HG03135 (cell line): ENCODE measurements at regions not wholly inside any gene's neighbourhood (a gene's known extent, or its start where the extent isn't known, plus 50 kb on each side); places are given as distances from the start of the nearest gene placed in this dataset.
"Not testable (repeated sequence)": the region's sequence is repeated elsewhere in the genome, so short reads cannot be mapped to it uniquely, and the experiment has no call there.

ENCODE experiments used
- ATAC-seq: cut with Tn5 transposase; IDR thresholded peaks from one replicate; pipeline ENCODE4 v1.9.1; 2021; ENCODE audit warnings: mild to moderate bottlenecking, moderate library complexity; ENCODE audit not compliant: unreplicated experiment

GRCh38 chr5:39674209-39675082, 249.7 kb upstream of the DAB2 start:
- ATAC-seq: no peak

GRCh38 chr5:39671561-39671961, 246.8 kb upstream of the DAB2 start:
- no peak for ATAC-seq

GRCh38 chr5:39670955-39671354, 246.2 kb upstream of the DAB2 start:
- ATAC-seq: no peak

- no peak for ATAC-seq
Observed at GRCh38 chr5:39670391-39670790, 245.6 kb upstream of the DAB2 start.

- no peak for ATAC-seq
Observed at GRCh38 chr5:39668980-39669379, 244.2 kb upstream of the DAB2 start.

GRCh38 chr5:39665328-39665727, 240.5 kb upstream of the DAB2 start:
- ATAC-seq: no peak

GRCh38 chr5:39662945-39663344, 238.2 kb upstream of the DAB2 start:
- ATAC-seq: no peak

- no peak for ATAC-seq
Observed at GRCh38 chr5:39661026-39661779, 236.4 kb upstream of the DAB2 start.

- no peak for ATAC-seq
Observed at GRCh38 chr5:39660020-39660419, 235.2 kb upstream of the DAB2 start.

- ATAC-seq: no peak
Observed at GRCh38 chr5:39658866-39659265, 234.1 kb upstream of the DAB2 start.

- no peak for ATAC-seq
Observed at GRCh38 chr5:39657943-39658342, 233.2 kb upstream of the DAB2 start.

GRCh38 chr5:39656600-39656999, 231.8 kb upstream of the DAB2 start:
- no peak for ATAC-seq

- ATAC-seq: no peak
Observed at GRCh38 chr5:39654715-39655114, 229.9 kb upstream of the DAB2 start.

- not testable (repeated sequence) for ATAC-seq
Observed at GRCh38 chr5:39652481-39652880, 227.7 kb upstream of the DAB2 start.

GRCh38 chr5:39652036-39652435, 227.3 kb upstream of the DAB2 start:
- no peak for ATAC-seq

- no peak for ATAC-seq
Observed at GRCh38 chr5:39650008-39650762, 225.4 kb upstream of the DAB2 start.

- no peak for ATAC-seq
Observed at GRCh38 chr5:39648848-39649227, 224.1 kb upstream of the DAB2 start.

GRCh38 chr5:39648085-39648847, 223.5 kb upstream of the DAB2 start:
- ATAC-seq: no peak

- ATAC-seq: peak; percentile 87
Observed at GRCh38 chr5:39640552-39640951, 215.8 kb upstream of the DAB2 start.

GRCh38 chr5:39639618-39640089, 214.9 kb upstream of the DAB2 start:
- ATAC-seq: no peak

- ATAC-seq: no peak
Observed at GRCh38 chr5:39638813-39639212, 214.0 kb upstream of the DAB2 start.
